ENCODE measurements at regions not wholly inside any gene's neighbourhood (a gene's known extent, or its start where the extent isn't known, plus 50 kb on each side); places are given as distances from the start of the nearest gene placed in this dataset.

DNA sequence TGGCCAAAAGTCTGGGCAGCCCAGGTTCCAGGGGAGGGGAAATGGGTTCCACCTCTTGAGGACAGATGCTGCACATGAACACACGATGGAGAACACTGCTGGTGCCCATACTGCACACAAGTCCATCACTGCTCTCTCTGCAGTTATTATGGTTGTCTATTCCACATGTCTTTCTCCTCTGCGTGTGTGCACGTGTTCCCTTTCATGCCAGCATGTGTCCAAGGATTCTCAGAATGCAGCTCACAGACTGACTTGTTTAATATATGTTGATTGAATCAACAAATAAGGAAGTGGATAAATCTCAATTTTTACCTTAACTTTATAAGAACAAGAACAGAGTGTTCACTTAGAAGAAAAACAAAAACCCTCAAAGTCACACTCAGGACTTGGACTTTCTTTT lies 158.9 kb downstream of the FNDC1 start:
- Histone ChIP-seq H3K4me2 (ENCODE audit: control insufficient read depth, extremely low read depth, insufficient read depth, low read depth, low read length) (no peak overlapping the region), H3K4me3 (ENCODE audit: control insufficient read depth in 2 of 3, extremely low read depth in 1 of 3, insufficient read depth in 2 of 3, low read depth in 1 of 3, low read length in 3 of 3) (no peak overlapping the region), H3K27ac (ENCODE audit: control insufficient read depth, insufficient read depth, low read length) (no peak overlapping the region), H3K36me3 (ENCODE audit: control insufficient read depth in 2 of 2, extremely low read depth in 1 of 2, insufficient read depth in 2 of 2, low read length in 2 of 2) (no peaks in the 10 kb centered on the region), H3K9me3 (ENCODE audit: control insufficient read depth, low read depth, low read length) (no peaks in the 10 kb centered on the region), H3K9me1 (ENCODE audit: control insufficient read depth, extremely low read depth, insufficient read depth, low read length) (no peaks in the 10 kb centered on the region), H3K9ac (ENCODE audit: control insufficient read depth, extremely low read depth, insufficient read depth, low read length) (no peak overlapping the region), H2AFZ (ENCODE audit: control insufficient read depth, low read length) (no peak overlapping the region), H3K27me3 (ENCODE audit: control insufficient read depth, extremely low read depth, insufficient read depth, low read length) (no peaks in the 10 kb centered on the region), H3K79me2 (ENCODE audit: control insufficient read depth, insufficient read depth, low read length) (no peaks in the 10 kb centered on the region), H4K20me1 (ENCODE audit: control insufficient read depth, extremely low read depth, insufficient read depth, low read length) (no peaks in the 10 kb centered on the region), H3K4me1 (ENCODE audit: control insufficient read depth, extremely low read depth, insufficient read depth, low read length) (no peaks in the 10 kb centered on the region)
- dilution Hi-C loops (cut with MboI; ENCODE audit: extremely low pct_ligation_motif_present, low sequenced_read_pairs): no loop called here
- FAIRE-seq: no peak
- no peak for DNase-seq (ENCODE audit: low read depth, low spot score)
- TF ChIP-seq EZH2 (IDR thresholded peaks at IDR 0.05; ENCODE audit: low read length): no peak
- TF ChIP-seq, protein P1, sequence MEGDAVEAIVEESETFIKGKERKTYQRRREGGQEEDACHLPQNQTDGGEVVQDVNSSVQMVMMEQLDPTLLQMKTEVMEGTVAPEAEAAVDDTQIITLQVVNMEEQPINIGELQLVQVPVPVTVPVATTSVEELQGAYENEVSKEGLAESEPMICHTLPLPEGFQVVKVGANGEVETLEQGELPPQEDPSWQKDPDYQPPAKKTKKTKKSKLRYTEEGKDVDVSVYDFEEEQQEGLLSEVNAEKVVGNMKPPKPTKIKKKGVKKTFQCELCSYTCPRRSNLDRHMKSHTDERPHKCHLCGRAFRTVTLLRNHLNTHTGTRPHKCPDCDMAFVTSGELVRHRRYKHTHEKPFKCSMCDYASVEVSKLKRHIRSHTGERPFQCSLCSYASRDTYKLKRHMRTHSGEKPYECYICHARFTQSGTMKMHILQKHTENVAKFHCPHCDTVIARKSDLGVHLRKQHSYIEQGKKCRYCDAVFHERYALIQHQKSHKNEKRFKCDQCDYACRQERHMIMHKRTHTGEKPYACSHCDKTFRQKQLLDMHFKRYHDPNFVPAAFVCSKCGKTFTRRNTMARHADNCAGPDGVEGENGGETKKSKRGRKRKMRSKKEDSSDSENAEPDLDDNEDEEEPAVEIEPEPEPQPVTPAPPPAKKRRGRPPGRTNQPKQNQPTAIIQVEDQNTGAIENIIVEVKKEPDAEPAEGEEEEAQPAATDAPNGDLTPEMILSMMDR (optimal IDR thresholded peaks at IDR 0.05 in 1 of 3, IDR thresholded peaks at IDR 0.05 in 1 of 3, conservative IDR thresholded peaks at IDR 0.05 in 1 of 3; ENCODE audit: extremely low read depth in 1 of 3, insufficient read depth in 2 of 3, low read length in 3 of 3): no peak

DNA sequence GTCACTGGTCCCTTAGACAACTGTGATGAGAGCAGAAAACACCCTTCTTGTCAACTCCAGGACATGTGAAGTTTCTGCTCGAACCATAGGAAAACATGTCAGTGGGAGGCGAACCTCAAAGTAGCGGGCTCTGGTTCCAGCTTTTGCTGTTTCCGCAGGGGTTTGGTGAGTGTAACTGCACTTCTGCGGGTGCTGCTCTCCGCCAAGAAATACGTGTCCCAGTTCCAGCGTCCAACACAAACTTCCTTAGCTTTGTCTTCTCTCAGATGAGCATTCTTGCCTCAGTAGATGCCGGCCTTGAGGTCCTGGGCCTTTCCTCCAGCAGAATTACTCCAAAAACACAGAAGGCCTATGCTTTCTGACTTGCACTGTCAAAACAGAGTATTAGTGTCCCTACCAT lies 156.3 kb downstream of the FNDC1 start:
- no peak overlapping the region for H3K4me3 ChIP-seq (ENCODE audit: control insufficient read depth in 2 of 3, extremely low read depth in 1 of 3, insufficient read depth in 2 of 3, low read depth in 1 of 3, low read length in 3 of 3)
- H3K9me1 ChIP-seq (ENCODE audit: control insufficient read depth, extremely low read depth, insufficient read depth, low read length): no peaks in the 10 kb centered on the region
- no peaks in the 10 kb centered on the region for H3K36me3 ChIP-seq (ENCODE audit: control insufficient read depth in 2 of 2, extremely low read depth in 1 of 2, insufficient read depth in 2 of 2, low read length in 2 of 2)
- dilution Hi-C loops (cut with MboI; ENCODE audit: extremely low pct_ligation_motif_present, low sequenced_read_pairs): no loop called here
- no peak overlapping the region for H2AFZ ChIP-seq (ENCODE audit: control insufficient read depth, low read length)
- no peak overlapping the region for H3K9ac ChIP-seq (ENCODE audit: control insufficient read depth, extremely low read depth, insufficient read depth, low read length)
- no peak overlapping the region for H3K4me2 ChIP-seq (ENCODE audit: control insufficient read depth, extremely low read depth, insufficient read depth, low read depth, low read length)
- no peaks in the 10 kb centered on the region for H3K79me2 ChIP-seq (ENCODE audit: control insufficient read depth, insufficient read depth, low read length)
- no peaks in the 10 kb centered on the region for H3K9me3 ChIP-seq (ENCODE audit: control insufficient read depth, low read depth, low read length)
- no peaks in the 10 kb centered on the region for H3K4me1 ChIP-seq (ENCODE audit: control insufficient read depth, extremely low read depth, insufficient read depth, low read length)
- DNase-seq (ENCODE audit: low read depth, low spot score): no peak
- no peak for FAIRE-seq
- no peaks in the 10 kb centered on the region for H3K27me3 ChIP-seq (ENCODE audit: control insufficient read depth, extremely low read depth, insufficient read depth, low read length)
- H4K20me1 ChIP-seq (ENCODE audit: control insufficient read depth, extremely low read depth, insufficient read depth, low read length): no peaks in the 10 kb centered on the region
- TF ChIP-seq EZH2 (IDR thresholded peaks at IDR 0.05; ENCODE audit: low read length): no peak
- TF ChIP-seq, protein P1 (optimal IDR thresholded peaks at IDR 0.05 in 1 of 3, IDR thresholded peaks at IDR 0.05 in 1 of 3, conservative IDR thresholded peaks at IDR 0.05 in 1 of 3; ENCODE audit: extremely low read depth in 1 of 3, insufficient read depth in 2 of 3, low read length in 3 of 3): no peak
- H3K27ac ChIP-seq (ENCODE audit: control insufficient read depth, insufficient read depth, low read length): no peak overlapping the region

Data from keratinocyte (primary cell).